ENCODE measurements at regions not wholly inside any gene's neighbourhood (a gene's known extent, or its start where the extent isn't known, plus 50 kb on each side); places are given as distances from the start of the nearest gene placed in this dataset.

DNA sequence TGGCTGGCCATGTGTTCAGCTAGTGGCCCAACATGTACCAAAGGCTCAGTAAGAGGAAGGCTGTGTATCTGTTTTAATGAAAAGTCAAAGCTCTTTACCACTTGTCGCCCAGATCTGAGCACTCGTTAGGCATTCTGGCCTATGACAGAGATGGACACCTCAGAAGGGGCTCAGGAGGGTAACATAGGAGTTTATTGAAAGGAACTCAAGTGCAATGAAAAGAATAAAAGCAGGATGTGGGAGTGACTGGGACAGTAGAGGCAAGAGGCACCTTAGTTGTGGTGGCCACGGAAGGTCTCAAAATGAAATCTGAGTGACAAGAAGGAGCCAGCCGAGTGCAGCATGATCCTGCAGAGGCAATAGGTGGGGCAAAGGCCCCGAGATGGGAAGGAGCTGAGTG is 309.7 kb downstream of the MN1 start:
- no peak for DNase-seq

DNA sequence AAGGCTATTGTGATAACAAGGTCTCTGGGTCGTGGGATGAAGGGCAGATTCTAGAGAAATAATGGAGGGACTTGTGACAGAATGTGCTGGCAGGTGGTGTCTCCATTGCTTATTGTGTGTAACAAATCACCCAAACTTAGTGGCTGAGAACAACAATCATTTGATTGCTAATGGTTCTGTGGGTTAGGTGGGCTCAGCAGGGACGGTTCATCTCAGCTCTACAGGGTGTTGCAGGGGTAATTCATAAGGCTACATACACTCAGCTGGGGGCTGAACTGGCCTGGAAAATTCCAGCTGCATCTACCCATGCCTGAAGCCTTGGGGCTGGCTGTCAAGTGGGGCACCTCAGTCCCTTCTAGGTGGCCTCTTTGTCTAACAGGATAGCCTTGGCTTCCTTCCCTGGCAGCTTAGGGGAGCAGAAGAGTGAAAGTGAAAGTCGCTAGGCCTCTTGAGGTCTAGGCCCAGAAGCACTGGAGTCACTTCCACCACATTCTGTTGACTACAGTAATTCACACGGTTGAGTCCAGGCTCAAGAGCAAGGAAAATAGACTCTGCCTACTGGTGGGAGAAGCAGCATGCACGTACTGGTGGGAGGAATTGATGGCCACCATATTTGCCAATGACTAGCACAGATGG is 308.9 kb downstream of the MN1 start:
- no peak for DNase-seq

DNA sequence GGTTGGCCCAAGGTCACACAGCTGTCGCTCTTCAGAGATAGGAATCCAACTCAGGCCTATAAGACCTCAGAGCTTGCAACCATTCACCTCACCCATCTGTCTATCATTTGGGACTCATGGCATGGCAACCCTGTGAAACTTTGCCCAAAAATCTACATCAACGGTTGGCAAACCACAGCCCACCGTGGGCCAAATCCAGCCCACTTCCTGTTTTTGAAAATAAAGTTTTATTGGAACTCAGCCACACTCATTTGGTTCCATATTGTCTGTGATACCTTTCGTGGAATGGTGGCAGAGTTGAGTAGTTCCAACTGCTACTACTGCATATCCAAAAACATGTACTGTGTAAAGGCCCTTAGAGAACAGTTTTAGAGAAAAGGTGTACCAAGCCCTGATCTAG is 307.8 kb downstream of the MN1 start:
- no peak for DNase-seq

DNA sequence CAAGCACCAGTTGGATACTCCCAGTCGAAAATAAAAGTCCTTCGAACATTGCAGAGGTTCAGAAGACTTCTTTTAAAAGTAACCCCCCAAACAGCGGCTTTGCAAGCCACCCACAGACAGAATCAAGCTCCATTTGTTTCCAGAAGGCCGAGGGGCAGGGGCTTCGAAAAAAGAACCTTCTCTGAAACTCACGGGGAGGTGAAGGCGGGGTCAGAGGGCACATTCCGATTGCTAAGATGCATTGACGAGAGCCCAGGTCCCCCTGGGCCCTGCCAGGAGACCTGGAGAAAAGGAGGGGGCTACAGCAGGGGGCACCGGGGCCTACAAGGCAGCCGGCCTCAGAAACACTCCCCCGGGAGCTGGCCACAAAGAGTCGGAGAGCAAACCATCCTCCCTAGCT is 306.8 kb downstream of the MN1 start:
- no peak for DNase-seq

DNA sequence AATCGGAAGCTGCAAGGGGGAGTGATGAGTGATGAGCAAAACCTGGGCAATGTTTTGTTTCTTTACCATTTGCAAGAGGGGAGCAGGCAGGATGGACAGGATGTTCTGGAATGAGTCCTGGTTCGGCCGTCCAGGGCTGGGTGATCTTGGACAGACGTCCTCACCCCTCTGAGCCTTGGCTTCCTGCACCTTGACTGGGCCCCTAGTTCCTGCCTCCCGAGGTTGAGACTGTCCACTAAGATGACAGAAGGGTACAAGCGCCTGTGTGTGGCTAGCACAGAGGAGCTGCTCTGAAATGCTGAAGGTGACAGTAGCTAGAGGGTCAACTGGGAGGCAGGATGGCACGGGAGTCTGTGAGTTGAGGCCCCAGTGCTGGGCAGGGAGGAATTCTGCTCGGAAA is 306.2 kb downstream of the MN1 start:
- no peak for DNase-seq

DNA sequence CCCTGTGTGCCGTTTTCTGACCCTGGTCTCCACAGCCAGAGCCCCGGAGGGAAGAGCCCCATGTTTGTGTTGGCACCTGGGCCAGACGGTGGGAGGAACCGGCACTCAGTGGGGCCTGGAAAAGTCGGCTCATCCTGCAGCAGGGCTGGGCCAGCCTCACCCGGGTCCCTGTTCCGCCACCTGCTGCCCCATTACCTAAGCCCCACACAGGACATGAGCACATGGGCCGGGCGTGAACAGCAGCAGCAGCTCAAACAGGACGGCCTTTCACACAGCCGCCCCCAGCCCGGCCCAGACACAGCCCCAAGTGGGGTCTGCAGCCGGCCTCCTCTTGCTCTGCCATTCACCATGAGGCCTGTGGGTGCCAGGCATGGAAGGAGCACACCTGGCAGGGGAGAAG is 302.4 kb downstream of the MN1 start:
- DNase-seq, result no peak

DNA sequence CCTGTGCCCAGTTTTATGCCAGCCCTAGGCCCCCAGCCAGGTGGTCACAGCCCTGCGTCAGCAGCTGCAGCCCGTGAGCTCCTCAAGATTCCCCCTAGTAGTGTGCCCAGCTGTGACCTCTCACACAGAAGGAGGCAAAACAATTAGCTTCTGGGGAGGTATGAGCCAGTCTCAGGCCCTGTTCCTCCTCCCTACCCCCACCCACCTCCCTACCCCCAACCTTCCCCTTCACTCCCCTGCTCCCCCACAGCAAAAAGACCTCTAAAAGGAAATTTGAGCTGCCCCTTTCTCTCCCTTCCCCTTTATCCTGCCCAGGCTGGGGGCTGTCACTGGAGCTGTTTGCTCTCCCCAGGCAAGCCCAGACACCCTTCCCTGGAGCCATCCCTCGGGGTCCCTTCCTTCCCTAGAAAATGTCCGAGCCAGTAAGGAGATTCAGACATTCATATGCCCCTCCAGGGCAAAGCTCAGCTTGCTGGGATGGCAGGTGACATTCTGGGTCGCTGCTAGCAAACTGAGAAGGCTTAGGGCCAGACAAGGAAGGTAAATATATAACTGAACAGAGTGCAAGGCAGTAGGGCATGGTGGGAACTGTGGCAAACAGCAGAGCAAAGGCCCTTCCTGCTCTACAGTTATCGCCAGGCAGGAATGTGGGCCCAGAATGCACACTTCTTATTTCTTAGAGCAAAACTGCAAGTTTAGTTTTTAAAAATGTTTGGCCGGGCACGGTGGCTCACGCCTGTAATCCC is 300.2 kb downstream of the MN1 start:
- no peak for DNase-seq

DNA sequence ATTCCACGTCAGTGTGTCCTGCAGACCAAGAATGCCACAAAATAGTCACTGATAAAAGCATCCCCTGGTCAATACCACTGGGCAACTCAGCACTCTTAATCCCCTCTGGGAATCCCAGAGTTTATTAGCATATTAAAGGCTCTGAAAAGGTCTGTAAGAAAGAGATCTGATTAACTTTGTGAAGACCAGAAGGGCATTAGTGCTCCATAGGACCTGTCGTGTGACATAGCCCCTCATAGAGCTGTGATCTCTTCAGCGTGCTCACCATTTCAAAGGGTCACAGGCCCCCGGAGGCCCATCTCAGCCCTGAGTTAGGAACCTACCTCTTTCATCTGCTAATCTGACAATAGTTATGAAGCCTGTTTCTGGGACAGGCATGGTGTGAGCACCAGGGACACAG is 299.2 kb downstream of the MN1 start:
- DNase-seq, result no peak

DNA sequence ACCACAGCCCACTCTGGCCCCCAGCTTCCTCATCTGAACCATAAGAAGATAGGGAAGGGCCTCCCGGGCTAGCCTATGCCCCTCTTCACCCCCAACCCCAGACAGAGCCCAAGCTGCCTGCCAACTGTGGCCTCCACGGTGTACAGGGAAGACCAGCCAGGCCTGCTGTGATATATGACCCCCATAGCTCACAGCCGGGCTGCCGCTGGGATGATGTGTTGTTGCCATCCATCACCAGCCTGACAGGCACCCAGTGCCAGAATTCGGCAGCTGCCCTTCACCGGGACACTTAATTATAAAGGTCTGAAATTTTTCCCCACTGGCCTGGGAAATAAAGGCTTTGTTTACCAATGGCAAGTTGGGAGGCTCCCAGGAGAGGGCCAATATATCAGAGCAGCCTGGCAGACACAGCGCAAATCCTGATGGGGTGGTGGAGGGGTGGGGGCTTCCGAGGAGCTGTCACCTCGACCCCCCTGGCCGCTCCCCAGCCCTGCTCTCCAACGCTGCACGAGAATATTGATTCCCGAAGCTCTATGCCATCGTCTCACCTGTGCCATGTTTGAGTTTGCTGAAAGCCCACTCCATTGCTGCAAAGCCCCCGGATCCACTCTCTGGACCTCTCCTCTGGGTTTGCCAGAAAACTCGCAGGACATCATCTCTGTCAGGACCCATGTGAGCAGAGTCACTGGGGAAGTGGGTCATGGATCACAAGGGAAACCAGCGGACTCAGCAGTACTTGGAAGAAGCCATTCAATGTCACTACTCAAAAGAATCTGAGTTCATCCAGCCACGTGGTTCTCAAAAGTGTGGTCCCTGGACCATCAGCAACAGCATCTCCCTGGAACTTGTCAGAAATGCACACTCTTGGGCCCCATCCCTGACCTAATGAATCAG is 296.9 kb downstream of the MN1 start:
- DNase-seq, result no peak

DNA sequence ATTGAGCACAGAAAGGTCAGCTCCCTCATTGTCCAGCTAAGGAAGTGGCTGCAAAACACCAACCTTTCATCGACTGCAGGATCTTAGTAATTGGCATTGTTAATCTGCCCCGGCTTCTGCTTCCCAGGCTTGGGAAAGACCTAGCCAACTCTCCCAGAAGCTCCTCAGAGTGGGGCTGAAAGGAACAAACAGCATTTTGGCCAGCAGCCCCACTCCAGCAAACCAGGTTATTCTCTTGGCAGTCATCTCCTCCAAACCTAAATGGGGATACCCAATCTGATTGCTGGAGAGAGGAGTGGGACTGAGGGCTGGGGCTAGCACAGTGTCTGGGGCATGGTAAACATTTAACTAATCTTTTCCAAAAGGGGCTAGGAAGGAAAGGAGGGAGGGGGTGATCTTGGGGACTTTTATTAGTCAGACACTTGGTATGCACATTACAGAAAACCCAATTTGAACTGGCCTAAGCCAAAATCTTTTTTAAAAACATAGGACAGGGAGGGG is 294.4 kb downstream of the MN1 start:
- no peak for DNase-seq

DNA sequence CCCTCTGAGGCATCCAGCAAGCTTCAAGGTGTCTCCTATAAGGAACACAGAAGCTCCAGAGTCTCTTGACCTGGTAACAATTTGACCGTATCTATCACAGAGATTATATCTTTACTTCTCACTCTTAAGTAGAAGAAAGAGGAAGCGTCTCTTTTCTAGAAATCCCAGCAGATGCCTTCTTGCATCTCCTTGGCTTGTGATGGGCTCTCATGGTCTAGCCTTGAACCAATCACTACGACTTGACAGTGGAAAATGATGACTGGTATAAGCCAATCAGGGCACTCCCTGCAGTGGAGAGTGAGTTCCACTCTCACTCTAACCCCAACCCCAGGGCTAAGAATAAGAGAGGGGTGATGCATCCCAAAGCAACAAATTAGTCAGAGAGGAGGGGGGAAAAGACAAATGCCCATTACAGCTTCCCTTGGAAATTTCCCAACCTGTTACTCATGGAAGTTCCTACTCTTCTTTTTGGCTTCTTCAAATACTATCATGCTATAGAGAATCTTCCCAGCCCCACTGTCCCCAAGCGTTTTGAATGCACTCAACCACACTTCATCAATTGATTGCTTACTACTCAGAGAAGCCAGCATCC is 293.5 kb downstream of the MN1 start:
- no peak for DNase-seq

DNA sequence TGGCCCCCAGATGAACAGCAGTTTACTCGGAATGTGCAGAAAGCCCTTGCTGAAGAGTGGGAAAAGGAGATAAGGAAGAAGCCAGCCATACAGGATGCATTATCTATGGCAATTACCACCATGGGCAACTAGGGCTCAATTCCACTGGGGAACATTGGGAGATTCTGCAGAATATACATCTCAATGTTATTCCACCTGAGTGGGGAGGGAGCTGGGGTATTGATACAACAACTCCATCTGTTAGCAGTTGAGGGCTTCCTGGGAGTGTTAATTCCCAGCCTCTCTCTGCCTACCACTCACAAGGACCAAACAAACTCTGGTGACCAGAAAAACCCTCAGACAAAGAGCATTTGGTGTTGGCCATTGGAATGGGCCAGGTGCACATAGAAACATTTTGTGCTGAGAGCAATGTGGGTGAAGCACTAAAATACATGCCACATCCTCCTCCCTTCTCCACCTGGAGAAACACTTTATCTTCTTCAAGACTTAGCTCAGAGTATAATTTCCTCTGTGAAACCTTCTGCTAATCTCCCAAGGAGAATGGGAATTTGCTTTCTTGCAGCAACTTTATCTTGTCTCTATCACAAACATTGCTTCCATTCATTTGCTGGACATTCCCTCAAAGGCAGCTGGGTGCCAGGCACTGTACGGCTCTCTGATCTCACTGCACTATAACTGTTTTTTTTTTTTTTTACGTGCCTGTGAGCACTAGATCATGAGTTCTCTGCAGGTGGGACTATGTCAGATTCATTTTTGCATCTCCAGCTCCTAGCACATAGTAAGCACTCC is 292.2 kb downstream of the MN1 start:
- DNase-seq, result no peak

DNA sequence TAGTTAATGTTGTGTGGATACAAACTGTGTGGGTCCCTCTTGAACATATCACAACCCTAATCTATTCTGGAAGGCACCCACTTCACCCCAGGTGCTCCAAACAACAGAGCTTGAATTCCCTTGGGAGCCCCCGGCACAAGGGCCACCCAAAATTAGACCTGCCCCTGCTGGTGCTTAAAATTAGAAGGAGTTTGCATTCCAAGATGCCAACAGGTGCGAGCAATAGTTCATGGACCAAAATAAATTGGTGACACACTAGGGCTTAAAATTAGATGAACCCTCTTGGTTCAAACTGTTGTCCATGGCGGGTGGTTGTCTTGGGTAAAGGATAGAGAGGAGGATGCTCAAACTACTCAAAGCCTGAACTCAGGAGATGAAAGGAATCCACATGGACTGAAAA is 291.5 kb downstream of the MN1 start:
- DNase-seq, result no peak

DNA sequence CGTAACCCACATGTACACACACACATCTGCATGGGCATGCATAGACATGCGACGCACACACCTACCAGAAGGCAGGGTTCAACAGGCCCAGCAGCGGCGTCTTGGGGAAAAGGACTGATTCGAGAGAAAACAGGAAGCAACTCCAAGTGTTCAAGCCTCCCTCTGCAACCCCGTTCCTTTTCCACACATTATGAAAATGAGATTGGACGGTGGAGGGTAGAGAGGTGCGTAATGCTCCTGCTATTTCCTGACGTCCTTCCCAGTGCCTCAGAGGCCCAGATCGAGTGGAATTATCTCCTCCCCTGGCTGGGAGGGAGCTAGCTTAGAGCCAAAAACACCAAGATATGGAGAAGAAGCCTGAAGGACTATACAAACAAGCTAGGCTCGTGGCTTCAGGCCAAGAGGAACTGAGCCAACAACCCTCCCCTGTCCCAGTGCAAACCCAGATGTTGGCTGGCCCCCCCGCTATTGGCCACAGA is 289.2 kb downstream of the MN1 start:
- no peak for DNase-seq

DNA sequence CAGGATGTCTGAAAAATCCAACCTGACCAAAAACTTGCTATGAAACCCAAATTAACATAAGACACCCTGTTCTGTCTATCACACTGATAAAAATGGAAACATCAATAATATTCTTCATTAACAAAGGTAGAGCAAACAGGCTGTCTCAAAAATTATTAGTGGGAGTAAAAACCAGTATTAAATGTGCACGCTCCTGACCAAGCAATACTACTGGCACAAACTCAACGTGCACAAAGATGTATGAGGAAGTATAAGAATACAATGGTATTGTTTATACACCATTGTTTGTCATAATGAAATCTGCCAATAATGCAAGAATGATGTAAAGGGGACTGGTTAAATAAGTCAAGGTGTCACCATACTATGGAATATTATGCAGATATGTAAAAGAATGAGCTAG is 288.5 kb downstream of the MN1 start:
- DNase-seq, result no peak

DNA sequence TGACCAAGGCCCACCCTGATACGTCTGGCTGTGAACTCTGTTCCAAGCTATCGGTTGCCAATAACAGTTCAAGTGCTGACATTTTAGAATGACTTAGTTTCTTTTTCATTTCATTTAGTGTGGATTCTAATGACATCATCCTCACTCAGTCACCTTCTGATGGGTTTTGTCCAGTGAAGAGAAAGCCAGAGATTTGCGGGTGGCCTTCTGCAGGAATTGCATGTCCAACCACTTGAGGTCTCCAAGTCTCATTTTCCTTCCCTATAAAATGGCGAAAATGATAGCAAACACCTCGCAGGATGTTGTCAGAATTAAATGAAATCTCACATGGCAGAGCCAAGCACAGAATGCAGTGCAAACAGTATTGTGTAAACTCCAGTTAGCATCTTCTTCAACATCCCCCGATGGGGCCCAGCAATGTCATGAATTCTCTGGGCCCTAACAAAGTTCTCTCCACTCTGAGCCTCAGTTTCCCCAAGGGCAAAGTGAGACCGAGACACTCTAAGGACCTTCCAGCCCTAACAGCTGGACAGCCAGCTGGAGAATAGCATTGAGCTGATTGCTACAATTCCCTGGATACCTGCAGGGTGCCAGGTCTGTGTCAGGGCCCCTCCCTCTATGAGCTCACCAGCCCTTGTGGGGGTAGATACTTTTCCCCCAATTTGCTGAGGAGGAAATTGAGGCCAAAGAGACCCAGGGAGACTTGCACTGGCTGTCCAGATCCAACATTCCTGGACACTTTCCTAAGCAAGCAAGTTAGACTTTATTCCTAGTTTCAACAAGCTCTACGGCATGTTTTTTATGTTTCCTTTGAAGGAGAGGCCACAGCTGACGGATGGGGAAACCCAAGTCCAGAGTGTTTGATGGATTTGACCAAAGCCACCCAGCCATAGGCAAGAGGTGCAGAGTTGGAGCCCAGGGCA is 286.7 kb downstream of the MN1 start:
- DNase-seq, result no peak

DNA sequence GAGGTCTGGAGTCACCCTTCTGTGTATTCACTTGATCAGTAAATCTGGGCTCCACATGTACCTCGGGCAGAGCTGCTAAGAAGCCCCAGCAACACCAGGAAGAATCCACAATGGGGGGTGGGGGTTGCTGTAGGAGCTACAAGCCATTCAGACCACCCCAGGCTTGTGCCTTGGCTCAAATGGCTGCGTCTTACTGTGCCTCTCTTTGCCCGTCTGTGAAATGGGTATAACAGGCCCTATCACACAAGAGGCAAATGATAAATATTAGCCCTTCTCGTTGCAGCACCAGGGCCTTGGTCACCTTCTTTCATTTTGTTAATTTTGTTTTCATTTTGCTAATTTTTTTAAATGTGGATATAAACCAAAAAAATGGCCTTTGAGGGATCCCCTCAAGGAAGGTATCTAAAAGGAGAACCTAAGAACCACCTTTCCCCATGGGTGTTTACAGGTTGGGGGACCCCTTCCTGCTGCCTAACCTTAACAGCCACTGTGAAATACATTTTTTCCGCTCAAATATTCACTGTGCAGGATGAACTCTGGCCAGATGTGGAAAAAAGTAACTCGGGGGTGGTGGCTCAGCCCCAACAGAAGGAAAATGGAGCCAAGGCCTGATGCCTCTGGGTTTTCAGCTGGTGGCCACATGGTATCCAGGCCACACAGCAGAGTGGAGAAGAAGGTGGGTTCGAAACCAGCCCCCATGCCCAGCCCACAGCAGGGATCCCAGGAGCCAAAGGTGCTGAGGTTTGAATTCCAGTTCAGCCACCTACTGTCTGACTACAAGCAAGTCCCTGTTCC is 284.0 kb downstream of the MN1 start:
- DNase-seq, result no peak

DNA sequence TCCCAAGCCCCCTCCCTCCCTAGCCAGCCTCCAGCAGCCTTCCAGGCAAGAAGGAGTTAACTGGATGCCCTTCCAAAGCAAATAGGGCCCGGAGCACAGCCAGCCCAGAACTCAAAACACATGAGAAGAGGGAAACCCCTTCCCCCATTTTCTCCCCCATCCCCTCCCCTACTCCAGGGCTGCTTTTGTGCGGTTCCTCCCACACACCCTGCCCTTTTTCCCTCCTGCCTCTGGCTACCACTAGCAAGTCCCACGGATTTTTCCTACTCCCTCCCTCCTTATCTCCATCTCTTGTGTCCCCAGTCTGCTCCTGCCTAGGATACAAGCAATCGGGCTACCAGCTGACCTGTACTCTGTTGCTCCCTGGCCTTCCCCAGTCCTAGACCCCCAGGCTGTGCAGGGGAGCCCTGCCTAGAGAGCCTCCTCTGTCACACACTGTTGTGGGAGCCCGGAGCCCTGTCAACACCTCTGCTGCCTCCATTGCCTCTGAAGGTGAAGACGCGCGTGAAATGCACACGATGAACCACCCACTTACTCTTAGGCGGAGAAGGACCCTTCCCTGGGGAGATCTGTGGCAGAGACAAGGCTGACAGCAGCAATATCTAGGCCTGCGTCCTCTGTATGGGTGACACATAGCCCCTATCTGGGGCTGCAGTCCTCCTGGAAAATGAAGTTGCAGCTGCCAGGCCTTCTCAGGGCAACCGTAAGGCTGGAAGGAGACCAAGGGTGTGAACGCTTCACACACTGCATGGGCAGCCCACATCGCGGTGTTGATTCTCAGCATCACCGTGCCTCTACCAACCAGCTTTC is 282.8 kb downstream of the MN1 start:
- DNase-seq, result no peak

DNA sequence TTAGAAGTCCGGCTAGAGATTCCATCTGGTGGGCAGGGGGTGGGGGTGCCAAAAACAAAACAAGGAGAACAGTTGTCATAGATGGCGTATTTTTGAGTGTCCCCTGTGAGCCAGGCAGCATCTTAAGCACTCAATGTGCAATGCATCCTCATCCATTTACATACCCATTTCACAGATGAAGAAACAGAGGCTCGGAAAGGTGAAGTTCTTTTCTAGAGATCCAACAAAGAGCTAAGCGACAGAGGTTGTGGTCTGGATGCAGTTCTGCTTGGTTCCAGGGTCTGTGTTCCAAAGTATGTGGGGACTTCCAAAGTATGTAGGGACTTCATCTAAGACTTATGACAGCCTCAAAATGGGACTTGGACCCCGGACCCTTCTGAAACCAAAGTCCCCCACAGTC is 277.8 kb downstream of the MN1 start:
- no peak for DNase-seq
